HCT116 (cell line): ENCODE measurements at regions not wholly inside any gene's neighbourhood (a gene's known extent, or its start where the extent isn't known, plus 50 kb on each side); places are given as distances from the start of the nearest gene placed in this dataset.

Experiments
- ATAC-seq: fragments of 200-7000 bp; cut with Tn5 transposase; 2 replicates; pipeline ENCODE4 v1.9.1; 2020; ENCODE audit warnings: mild to moderate bottlenecking, moderate library complexity
- BruUV-seq: library from RNA; stranded (reverse); fragments of 400-500 nt; replicated peaks from 2 replicates; lab custom pipeline; 2021; lab: Mats Ljungman, UMichigan
- CTCF ChIA-PET: fragments of 300-600 bp; sonication (Branson Sonifier 250); formaldehyde crosslinking; loops from one replicate; lab custom pipeline; 2021; ENCODE audit warnings: antibody characterized with exemption; lab: Charles Lee
- POLR2A ChIA-PET: fragments of 300-600, 350-600 bp; sonication (Branson Sonifier 250); formaldehyde crosslinking; loops from one replicate; lab custom pipeline; 2021; ENCODE audit warnings: antibody characterized with exemption; lab: Charles Lee
- RAD21 ChIA-PET, 2 experiments: fragments of 300-600 bp; sonication (Branson Sonifier 250); formaldehyde crosslinking; loops; one replicate each; lab custom pipeline; 2023; ENCODE audit warnings: low total read pairs in 2 of 2; ENCODE audit not compliant: uncharacterized antibody in 2 of 2, unreplicated experiment in 2 of 2, low non-redundant PET in 1 of 2; lab: Charles Lee
- DNase-seq: peaks from one replicate; pipeline ENCODE4 v3.0.0-alpha.2; 2010; ENCODE audit warnings: low read depth, low spot score
- H2AFZ ChIP-seq: fragments of 200-600 bp; shearing (Covaris generic), sonication (generic); 2 replicates; pipeline ENCODE4 v1.6.1; 2017; ENCODE audit warnings: low read depth, mixed run types, mixed read lengths, antibody characterized with exemption, low read length; ENCODE audit not compliant: poor library complexity, severe bottlenecking
- H3K27ac ChIP-seq: 2 replicates; pipeline ENCODE4 v1.5.1; 2012; ENCODE audit warnings: low read depth, low read length
- H3K27me3 ChIP-seq: fragments of 200-600 bp; sonication (generic); 2 replicates; pipeline ENCODE4 v1.6.1; 2016; ENCODE audit warnings: mixed run types, low read length, mixed read lengths; ENCODE audit not compliant: insufficient read depth
- H3K36me3 ChIP-seq, 2 experiments: fragments of 200-500 bp in 1 of 2; fragments of 200-600 bp in 1 of 2; sonication (Bioruptor generic) in 1 of 2; sonication (generic) in 1 of 2; 2 replicates each; pipeline versions ENCODE4 v1.5.1 to v1.6.1; 2014 to 2016; ENCODE audit warnings: low read length in 2 of 2, inconsistent platforms in 1 of 2, mixed read lengths in 1 of 2, mixed run types in 1 of 2; ENCODE audit not compliant: insufficient read depth in 2 of 2, control insufficient read depth in 1 of 2
- H3K4me1 ChIP-seq, 2 experiments: fragments of 200-600 bp in 1 of 2; sonication (generic) in 1 of 2; 2 replicates each; pipeline versions ENCODE4 v1.5.1 to v1.6.1; 2012 to 2017; ENCODE audit warnings: low read length in 2 of 2, inconsistent platforms in 1 of 2, mild to moderate bottlenecking in 1 of 2, mixed read lengths in 1 of 2, mixed run types in 1 of 2, moderate library complexity in 1 of 2; ENCODE audit not compliant: insufficient read depth in 2 of 2, control insufficient read depth in 1 of 2
- H3K4me2 ChIP-seq: fragments of 200-600 bp; sonication (generic); 2 replicates; pipeline ENCODE4 v1.6.1; 2017; ENCODE audit warnings: mixed run types, low read length, mixed read lengths
- H3K4me3 ChIP-seq, 2 experiments: fragments of 200-600 bp in 1 of 2; sonication (generic) in 1 of 2; replicated peaks in 1 of 2; 2 replicates each; pipeline ENCODE4 v1.5.1; 2011 to 2016; ENCODE audit warnings: low read length in 2 of 2, control low read depth in 1 of 2, low read depth in 1 of 2, mild to moderate bottlenecking in 1 of 2, mixed read lengths in 1 of 2, mixed run types in 1 of 2
- H3K79me2 ChIP-seq: fragments of 200-600 bp; sonication (generic); 2 replicates; pipeline ENCODE4 v1.6.1; 2017; ENCODE audit warnings: mild to moderate bottlenecking, mixed run types, low read length, moderate library complexity, mixed read lengths; ENCODE audit not compliant: insufficient read depth
- H3K9ac ChIP-seq: fragments of 200-600 bp; sonication (generic); 2 replicates; pipeline ENCODE4 v1.6.1; 2016; ENCODE audit warnings: low read length, mixed read lengths
- H3K9me2 ChIP-seq: fragments of 200-600 bp; sonication (generic), shearing (Covaris generic); 2 replicates; pipeline ENCODE4 v1.6.1; 2017; ENCODE audit warnings: mixed run types, mild to moderate bottlenecking, moderate library complexity; ENCODE audit not compliant: insufficient read depth
- H3K9me3 ChIP-seq, 2 experiments: fragments of 200-500 bp in 1 of 2; fragments of 200-600 bp in 1 of 2; sonication (Bioruptor generic) in 1 of 2; sonication (generic) in 1 of 2; 2 replicates each; pipeline ENCODE4 v1.6.1; 2014 to 2017; ENCODE audit warnings: low read length in 2 of 2, mixed read lengths in 2 of 2, inconsistent platforms in 1 of 2, low read depth in 1 of 2, mild to moderate bottlenecking in 1 of 2, mixed run types in 1 of 2, moderate library complexity in 1 of 2; ENCODE audit not compliant: control insufficient read depth in 1 of 2, insufficient read depth in 1 of 2
- H4K20me1 ChIP-seq: fragments of 200-600 bp; sonication (generic), shearing (Covaris generic); 2 replicates; pipeline ENCODE4 v1.6.1; 2017; ENCODE audit warnings: mixed run types, mild to moderate bottlenecking, moderate library complexity; ENCODE audit not compliant: insufficient read depth
- ATF3 ChIP-seq: IDR thresholded peaks from 2 replicates; pipeline ENCODE4 v1.6.1; 2012
- CBX3 ChIP-seq: IDR thresholded peaks from 2 replicates; pipeline ENCODE4 v1.6.1; 2012; ENCODE audit warnings: low read depth
- EGR1 ChIP-seq: IDR thresholded peaks from 2 replicates; pipeline ENCODE4 v1.6.1; 2012; ENCODE audit warnings: low read depth
- EZH2 ChIP-seq: fragments of 200-600 bp; sonication (generic); IDR thresholded peaks from 2 replicates; pipeline ENCODE4 v1.6.1; 2017; ENCODE audit warnings: antibody characterized with exemption, mixed run types
- FOSL1 ChIP-seq: IDR thresholded peaks from 2 replicates; pipeline ENCODE4 v1.6.1; 2012; ENCODE audit warnings: low read depth
- JUND ChIP-seq: IDR thresholded peaks from 2 replicates; pipeline ENCODE4 v1.6.1; 2012
- MAX ChIP-seq: IDR thresholded peaks from 2 replicates; pipeline ENCODE4 v1.6.1; 2012
- POLR2AphosphoS5 ChIP-seq: IDR thresholded peaks from 2 replicates; pipeline ENCODE4 v1.6.1; 2011; ENCODE audit warnings: mild to moderate bottlenecking, low read depth, low read length, moderate library complexity
- RAD21 ChIP-seq: IDR thresholded peaks from 2 replicates; pipeline ENCODE4 v1.6.1; 2012; ENCODE audit warnings: low read depth, mild to moderate bottlenecking
- REST ChIP-seq: IDR thresholded peaks from 2 replicates; pipeline ENCODE4 v1.6.1; 2012; ENCODE audit warnings: low read depth
- SP1 ChIP-seq: IDR thresholded peaks from 2 replicates; pipeline ENCODE4 v1.6.1; 2012; ENCODE audit warnings: low read depth
- TCF7L2 ChIP-seq: IDR thresholded peaks from 2 replicates; pipeline ENCODE4 v1.7.0; 2011; ENCODE audit warnings: borderline replicate concordance, inconsistent platforms; ENCODE audit not compliant: insufficient read depth, insufficient read length; ENCODE audit errors: extremely low read depth
- YY1 ChIP-seq: IDR thresholded peaks from 2 replicates; pipeline ENCODE4 v1.6.1; 2011; ENCODE audit warnings: low read length, low read depth, moderate library complexity, mild to moderate bottlenecking; ENCODE audit not compliant: insufficient replicate concordance; ENCODE audit errors: extremely low read depth
- ZFX ChIP-seq: fragments of 450-650 bp; IDR thresholded peaks from 2 replicates; pipeline ENCODE4 v1.6.1; 2017
- intact Hi-C: fragments of 100-400 bp; cut with micrococcal nuclease; formaldehyde crosslinking; loops from 2 replicates; pipeline ENCODE4 v1.10.0; 2022

GRCh38 chr4:1540601-1541375 is 134.5 kb upstream of the NKX1-1 start:
- H3K4me1 ChIP-seq, result peaks cover 0 to 6% of the 10 kb centered on the region in 2 experiments; a peak in 1 of 4 replicates
- H3K9me3 ChIP-seq, result no peaks in the 10 kb centered on the region
- H3K27ac ChIP-seq, result no peak overlapping the region
- no peaks in the 10 kb centered on the region for H4K20me1 ChIP-seq
- no peaks in the 10 kb centered on the region for H3K9me2 ChIP-seq
- no peak overlapping the region for H3K4me2 ChIP-seq
- no peaks in the 10 kb centered on the region for H3K36me3 ChIP-seq
- H2AFZ ChIP-seq, result no peak overlapping the region
- ATAC-seq (no peak), DNase-seq (no peak)
- POLR2A ChIA-PET, result no interaction called here
- RAD21 ChIA-PET, result no interaction called here
- no peak overlapping the region for H3K9ac ChIP-seq
- TF ChIP-seq RAD21, result no peak
- no peak for TF ChIP-seq ZFX
- TF ChIP-seq TCF7L2, result no peak
- TF ChIP-seq CBX3, result no peak
- no peak for TF ChIP-seq REST
- TF ChIP-seq ATF3, result no peak
- no peak for TF ChIP-seq JUND
- TF ChIP-seq SP1, result no peak
- TF ChIP-seq POLR2AphosphoS5, result no peak
- no peak for TF ChIP-seq MAX
- TF ChIP-seq EGR1, result no peak
- no peak for TF ChIP-seq EZH2
- TF ChIP-seq YY1, result no peak
- TF ChIP-seq FOSL1, result no peak
- BruUV-seq, result no TSS peak
- intact Hi-C loops, result no loop called here
- no peaks in the 10 kb centered on the region for H3K79me2 ChIP-seq
- no peaks in the 10 kb centered on the region for H3K27me3 ChIP-seq
- CTCF ChIA-PET, result no interaction called here
- no peak overlapping the region for H3K4me3 ChIP-seq
